ENCODE measurements at regions not wholly inside any gene's neighbourhood (a gene's known extent, or its start where the extent isn't known, plus 50 kb on each side); places are given as distances from the start of the nearest gene placed in this dataset.
"Not testable (repeated sequence)": the region's sequence is repeated elsewhere in the genome, so short reads cannot be mapped to it uniquely, and the experiment has no call there.

DNA sequence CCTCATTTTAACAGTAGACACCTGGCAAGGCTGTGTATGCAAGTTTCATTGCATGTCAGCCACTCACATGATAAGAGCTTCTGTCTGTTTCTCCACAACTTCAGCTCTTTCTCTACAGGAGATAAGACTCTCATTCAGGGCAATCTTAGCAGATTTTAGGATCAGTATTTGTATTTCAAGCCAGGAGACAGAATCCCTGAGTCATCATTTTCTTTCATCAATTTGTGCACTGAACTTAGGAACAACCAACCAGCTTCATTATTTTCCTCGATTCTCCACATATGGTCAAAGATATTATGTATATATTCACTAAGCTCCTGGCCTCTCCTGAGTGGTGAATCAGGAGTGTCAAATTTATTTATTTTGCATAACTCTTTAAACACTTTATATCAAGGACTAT is 181.8 kb upstream of the CCNH start:
- TF ChIP-seq, protein P1, sequence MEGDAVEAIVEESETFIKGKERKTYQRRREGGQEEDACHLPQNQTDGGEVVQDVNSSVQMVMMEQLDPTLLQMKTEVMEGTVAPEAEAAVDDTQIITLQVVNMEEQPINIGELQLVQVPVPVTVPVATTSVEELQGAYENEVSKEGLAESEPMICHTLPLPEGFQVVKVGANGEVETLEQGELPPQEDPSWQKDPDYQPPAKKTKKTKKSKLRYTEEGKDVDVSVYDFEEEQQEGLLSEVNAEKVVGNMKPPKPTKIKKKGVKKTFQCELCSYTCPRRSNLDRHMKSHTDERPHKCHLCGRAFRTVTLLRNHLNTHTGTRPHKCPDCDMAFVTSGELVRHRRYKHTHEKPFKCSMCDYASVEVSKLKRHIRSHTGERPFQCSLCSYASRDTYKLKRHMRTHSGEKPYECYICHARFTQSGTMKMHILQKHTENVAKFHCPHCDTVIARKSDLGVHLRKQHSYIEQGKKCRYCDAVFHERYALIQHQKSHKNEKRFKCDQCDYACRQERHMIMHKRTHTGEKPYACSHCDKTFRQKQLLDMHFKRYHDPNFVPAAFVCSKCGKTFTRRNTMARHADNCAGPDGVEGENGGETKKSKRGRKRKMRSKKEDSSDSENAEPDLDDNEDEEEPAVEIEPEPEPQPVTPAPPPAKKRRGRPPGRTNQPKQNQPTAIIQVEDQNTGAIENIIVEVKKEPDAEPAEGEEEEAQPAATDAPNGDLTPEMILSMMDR (IDR thresholded peaks at IDR 0.05), result no peak
- CTCF ChIA-PET, result no interaction called here
- H3K27ac Mint-ChIP-seq, result no peak overlapping the region
- no peaks in the 10 kb centered on the region for H3K9me3 Mint-ChIP-seq
- H3K4me1 Mint-ChIP-seq (ENCODE audit: low read depth), result no peaks in the 10 kb centered on the region
- POLR2A ChIA-PET, result no interaction called here
- ATAC-seq (no peak), DNase-seq (no peak)
- no peak overlapping the region for H3K4me3 Mint-ChIP-seq
- no peaks in the 10 kb centered on the region for H3K27me3 Mint-ChIP-seq
- H3K36me3 Mint-ChIP-seq (ENCODE audit: low read depth), result no peaks in the 10 kb centered on the region
- intact Hi-C loops (cut with micrococcal nuclease), result no loop called here

DNA sequence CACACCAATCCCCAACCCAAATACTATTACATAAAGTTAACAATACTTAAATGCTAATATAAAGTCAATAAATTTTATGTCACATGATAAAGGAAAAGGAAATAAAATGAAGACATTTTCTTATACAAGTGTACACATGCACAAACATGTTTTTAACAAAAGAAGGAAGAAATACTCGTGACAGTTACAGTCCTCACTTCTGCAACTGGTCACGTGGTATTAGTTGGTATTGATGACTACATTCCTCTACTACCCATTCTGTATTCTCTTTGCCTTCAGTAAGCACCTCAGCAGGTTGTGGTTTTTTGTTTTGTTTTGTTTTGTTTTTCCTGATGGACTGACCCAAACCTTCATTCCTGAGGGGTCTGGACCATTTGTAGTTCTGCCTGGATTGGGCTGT is 176.9 kb upstream of the CCNH start:
- Mint-ChIP-seq H3K4me1 (ENCODE audit: low read depth) (no peaks in the 10 kb centered on the region), H3K27me3 (no peaks in the 10 kb centered on the region), H3K27ac (no peak overlapping the region), H3K9me3 (no peaks in the 10 kb centered on the region), H3K4me3 (no peak overlapping the region), H3K36me3 (ENCODE audit: low read depth) (no peaks in the 10 kb centered on the region)
- intact Hi-C loops (cut with micrococcal nuclease), result no loop called here
- ATAC-seq, result no peak
- no peak for DNase-seq
- ChIA-PET CTCF (no interaction called here), POLR2A (no interaction called here)
- TF ChIP-seq, protein P1 (IDR thresholded peaks at IDR 0.05), result no peak

DNA sequence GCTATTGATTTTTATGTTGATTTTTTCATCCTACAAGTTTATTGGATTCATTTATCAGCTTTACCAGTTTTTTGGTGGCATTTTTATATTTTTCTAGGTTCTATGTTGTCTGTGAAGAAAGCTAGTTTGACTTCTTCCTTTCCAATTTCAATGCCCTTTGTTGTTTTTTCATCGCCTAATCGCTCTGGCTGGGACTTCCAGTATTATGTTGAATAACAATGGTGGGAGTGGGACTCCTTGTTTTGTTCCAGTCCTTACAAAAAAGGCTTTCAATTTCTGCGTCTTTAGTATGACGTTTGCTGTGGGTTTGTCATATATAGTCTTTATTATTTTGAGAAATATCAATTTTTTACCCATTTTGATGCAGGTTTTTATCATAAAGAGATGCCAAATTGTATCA is 175.6 kb upstream of the CCNH start:
- ATAC-seq, result no peak
- no peaks in the 10 kb centered on the region for H3K27me3 Mint-ChIP-seq
- no peaks in the 10 kb centered on the region for H3K9me3 Mint-ChIP-seq
- no peaks in the 10 kb centered on the region for H3K36me3 Mint-ChIP-seq (ENCODE audit: low read depth)
- H3K4me1 Mint-ChIP-seq (ENCODE audit: low read depth), result no peaks in the 10 kb centered on the region
- TF ChIP-seq, protein P1 (IDR thresholded peaks at IDR 0.05), result no peak
- H3K27ac Mint-ChIP-seq, result no peak overlapping the region
- intact Hi-C loops (cut with micrococcal nuclease), result no loop called here
- ChIA-PET POLR2A (no interaction called here), CTCF (no interaction called here)
- no peak for DNase-seq
- H3K4me3 Mint-ChIP-seq, result no peak overlapping the region

DNA sequence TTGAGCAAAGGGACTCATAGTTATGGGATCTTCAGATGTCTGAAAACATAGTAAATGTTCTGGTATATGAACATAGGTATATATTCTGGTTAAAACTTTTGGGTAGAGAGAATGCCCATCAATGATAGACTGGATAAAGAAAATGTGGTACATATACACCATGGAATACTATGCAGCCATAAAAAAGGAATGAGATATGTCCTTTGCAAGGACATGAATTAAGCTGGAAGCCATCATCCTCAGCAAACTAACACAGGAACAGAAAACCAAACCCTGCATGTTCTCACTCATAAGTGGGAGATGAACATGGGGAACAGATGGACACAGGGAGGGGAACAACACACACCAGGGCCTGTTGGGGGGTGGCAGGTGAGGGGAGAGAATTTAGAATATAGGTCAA is 171.0 kb upstream of the CCNH start:
- H3K9me3 Mint-ChIP-seq; H3K4me1 Mint-ChIP-seq (ENCODE audit: low read depth); H3K36me3 Mint-ChIP-seq (ENCODE audit: low read depth); H3K4me3 Mint-ChIP-seq; POLR2A ChIA-PET; CTCF ChIA-PET; intact Hi-C loops (cut with micrococcal nuclease); H3K27ac Mint-ChIP-seq; H3K27me3 Mint-ChIP-seq; DNase-seq; ATAC-seq: not testable (repeated sequence)

DNA sequence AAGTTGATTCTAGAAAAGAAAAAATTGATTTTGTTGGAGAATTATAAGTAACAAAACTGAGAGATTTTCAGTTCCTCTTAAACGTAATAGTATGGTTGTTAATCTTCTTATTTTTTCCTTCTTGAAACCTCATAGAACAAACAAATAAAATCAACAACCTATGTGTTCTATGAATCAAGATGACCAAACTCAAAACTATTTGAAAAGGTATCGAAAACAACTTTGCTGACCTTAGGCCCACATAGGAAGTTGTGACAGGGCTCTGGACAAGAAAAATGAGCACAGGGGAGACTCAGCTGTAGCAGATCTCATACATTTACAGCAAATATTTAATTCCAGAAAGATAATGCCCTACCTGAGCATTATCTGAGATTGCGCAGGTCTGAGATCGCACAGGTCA is 169.4 kb upstream of the CCNH start:
- Mint-ChIP-seq H3K4me1 (ENCODE audit: low read depth) (no peaks in the 10 kb centered on the region), H3K27ac (no peak overlapping the region), H3K9me3 (no peaks in the 10 kb centered on the region), H3K4me3 (no peak overlapping the region), H3K27me3 (peaks cover 2% of the 10 kb centered on the region), H3K36me3 (ENCODE audit: low read depth) (no peaks in the 10 kb centered on the region)
- intact Hi-C loops (cut with micrococcal nuclease), result no loop called here
- ATAC-seq (no peak), DNase-seq (no peak)
- TF ChIP-seq, protein P1 (IDR thresholded peaks at IDR 0.05), result no peak
- CTCF ChIA-PET, result no interaction called here
- POLR2A ChIA-PET, result no interaction called here

DNA sequence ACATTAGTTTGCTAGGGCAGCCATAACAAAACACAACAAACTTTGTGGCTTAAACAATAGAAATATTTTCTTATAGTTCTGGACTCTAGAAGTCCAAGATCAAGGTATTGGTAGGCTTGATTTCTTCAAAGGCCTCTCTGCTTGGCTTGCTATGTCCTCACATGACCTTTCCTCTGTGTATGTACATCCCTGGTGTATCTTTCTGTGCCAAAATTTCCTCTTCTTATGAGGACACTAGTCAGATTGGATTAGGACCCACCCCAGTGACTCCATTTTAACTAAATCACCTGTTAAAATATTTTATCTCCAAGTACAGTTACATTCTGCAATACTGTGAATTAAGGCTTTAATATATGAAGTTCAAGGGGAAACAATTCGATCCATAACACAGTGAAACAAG is 168.9 kb upstream of the CCNH start:
- no peak overlapping the region for H3K27ac Mint-ChIP-seq
- CTCF ChIA-PET, result no interaction called here
- DNase-seq, result no peak
- TF ChIP-seq, protein P1 (IDR thresholded peaks at IDR 0.05), result no peak
- no peaks in the 10 kb centered on the region for H3K4me1 Mint-ChIP-seq (ENCODE audit: low read depth)
- H3K27me3 Mint-ChIP-seq, result peaks cover 2% of the 10 kb centered on the region
- intact Hi-C loops (cut with micrococcal nuclease), result no loop called here
- POLR2A ChIA-PET, result no interaction called here
- ATAC-seq, result no peak
- H3K4me3 Mint-ChIP-seq, result no peak overlapping the region
- no peaks in the 10 kb centered on the region for H3K9me3 Mint-ChIP-seq
- H3K36me3 Mint-ChIP-seq (ENCODE audit: low read depth), result no peaks in the 10 kb centered on the region

All from activated CD8-positive, alpha-beta T cell treated with anti-CD3 and anti-CD28 coated beads for 36 hours (primary cell).